Testis (tissue), 2 donors: ENCODE measurements at regions not wholly inside any gene's neighbourhood (a gene's known extent, or its start where the extent isn't known, plus 50 kb on each side); places are given as distances from the start of the nearest gene placed in this dataset.

ENCODE experiments used
- CTCF ChIP-seq, 3 experiments: fragments of 450-650 bp in 2 of 3; fragments of 200-600 bp in 1 of 3; sonication (generic) in 1 of 3; IDR thresholded peaks; one replicate each; pipeline ENCODE4 v1.5.1; 2016 to 2019; ENCODE audit warnings: antibody characterized with exemption in 3 of 3, mild to moderate bottlenecking in 2 of 3, moderate library complexity in 1 of 3
- POLR2A ChIP-seq: fragments of 450-650 bp; IDR thresholded peaks from one replicate; pipeline ENCODE4 v1.6.1; 2017; ENCODE audit warnings: antibody characterized with exemption, mild to moderate bottlenecking, moderate library complexity

DNA sequence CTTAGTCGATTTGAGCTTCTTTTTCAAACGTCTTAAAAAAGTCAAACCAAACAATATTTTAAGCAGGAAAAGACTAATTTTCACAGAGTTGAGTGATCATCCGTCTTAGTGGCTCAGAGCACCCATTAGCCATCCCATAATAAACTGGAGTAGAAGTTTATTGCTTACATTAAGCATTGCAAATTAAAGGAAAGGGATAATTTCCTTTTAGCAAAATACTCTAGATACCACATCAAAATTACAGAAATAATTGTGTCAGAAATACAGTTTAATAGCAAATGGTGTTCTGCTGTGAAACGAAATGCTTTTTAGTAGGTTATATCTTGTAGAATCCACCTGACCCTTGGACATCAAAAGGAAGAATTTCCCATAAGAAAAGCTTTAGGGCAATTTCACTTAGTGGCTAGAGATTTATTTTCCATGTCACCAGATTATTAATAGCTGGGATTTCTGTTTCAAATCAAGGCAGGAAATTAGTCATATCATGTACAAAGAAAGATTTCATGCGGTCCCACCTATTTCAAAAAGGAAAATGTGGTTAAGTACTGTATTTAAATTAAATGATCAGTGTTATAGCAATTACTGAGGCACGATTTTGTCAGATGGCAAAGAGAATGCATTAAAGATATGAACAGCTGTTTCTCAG lies 96.2 kb downstream of the NPTX2 start:
- TF ChIP-seq CTCF (IDR thresholded peaks at IDR 0.05) = no peak
- TF ChIP-seq POLR2A = no peak
